ENCODE measurements at regions not wholly inside any gene's neighbourhood (a gene's known extent, or its start where the extent isn't known, plus 50 kb on each side); places are given as distances from the start of the nearest gene placed in this dataset.

DNA sequence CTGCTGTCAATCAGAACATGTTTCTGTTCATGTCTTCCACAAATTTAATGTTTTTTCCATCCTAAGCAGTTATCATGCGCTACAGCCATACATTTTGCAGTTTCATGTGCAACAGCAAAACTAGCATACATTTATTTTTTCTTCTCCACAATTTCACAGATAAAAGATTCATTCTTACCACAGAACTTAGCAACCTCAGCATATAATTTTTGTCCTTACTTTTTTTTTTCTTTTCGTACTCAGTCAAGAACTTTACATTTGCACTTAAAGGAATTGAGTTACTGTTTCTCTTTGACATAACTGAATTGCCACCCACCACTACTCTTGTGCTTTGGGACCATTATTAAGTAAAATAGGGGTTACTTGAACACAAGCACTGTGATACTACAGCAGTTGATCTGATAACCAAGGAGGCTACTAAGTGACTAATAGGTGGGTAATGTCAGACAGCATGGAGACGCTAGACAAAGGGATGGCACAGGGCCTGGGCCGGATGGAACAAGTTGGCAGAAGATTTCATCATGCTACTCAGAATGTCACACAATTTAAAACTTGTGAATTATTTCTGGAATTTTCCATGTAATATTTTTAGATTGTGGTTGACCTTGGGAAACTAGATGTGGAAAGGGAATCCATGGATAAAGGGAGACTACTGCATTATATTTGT is 50.2 kb upstream of the LHX8 start:
- TF ChIP-seq GATA2 (IDR thresholded peaks at IDR 0.05; ENCODE audit: low read depth, low read length), result no peak
- no peak for TF ChIP-seq GATA3 (IDR thresholded peaks at IDR 0.05; ENCODE audit: low read depth, low read length)

Measured in SH-SY5Y (cell line).